Kidney (tissue), 13 donors: ENCODE measurements at regions not wholly inside any gene's neighbourhood (a gene's known extent, or its start where the extent isn't known, plus 50 kb on each side); places are given as distances from the start of the nearest gene placed in this dataset.
A peak's percentile ranks its signal among the peaks of the same experiment; 100 is the strongest.

Source experiments
- DNase-seq, 5 donors: peaks; one replicate each; pipeline ENCODE4 v3.0.0-alpha.2; 2013 to 2020
- FAIRE-seq: peaks from 2 replicates; lab custom pipeline; 2012; peaks lifted over from hg19 to GRCh38; lab: Jason Lieb, UNC
- H3K27ac ChIP-seq, 2 donors: one replicate each; pipeline ENCODE4 v1.7.0; 2013; ENCODE audit warnings: low read depth in 2 of 2, low read length in 2 of 2, inconsistent platforms in 1 of 2
- H3K27me3 ChIP-seq: one replicate; pipeline ENCODE4 v1.7.1; 2013; ENCODE audit warnings: low read length, inconsistent platforms; ENCODE audit not compliant: control insufficient read depth, insufficient read depth
- H3K36me3 ChIP-seq, 3 donors: one replicate each; pipeline versions ENCODE4 v1.7.0 to v1.7.1; 2013; ENCODE audit warnings: low read length in 3 of 3, control low read depth in 1 of 3, inconsistent platforms in 1 of 3; ENCODE audit not compliant: insufficient read depth in 3 of 3, control insufficient read depth in 2 of 3
- H3K4me1 ChIP-seq, 3 donors: one replicate each; pipeline versions ENCODE4 v1.7.0 to v1.7.1; 2013; ENCODE audit warnings: low read length in 3 of 3, inconsistent platforms in 1 of 3, low read depth in 1 of 3; ENCODE audit not compliant: control insufficient read depth in 2 of 3, insufficient read depth in 2 of 3
- H3K4me3 ChIP-seq, 3 donors: one replicate each; pipeline versions ENCODE4 v1.7.0 to v1.8.1; 2013; ENCODE audit warnings: low read length in 3 of 3, control low read depth in 1 of 3, inconsistent platforms in 1 of 3
- H3K9ac ChIP-seq, 3 donors: one replicate each; pipeline versions ENCODE4 v1.7.0 to v1.7.1; 2013; ENCODE audit warnings: low read length in 3 of 3, control low read depth in 1 of 3, inconsistent platforms in 1 of 3
- H3K9me3 ChIP-seq, 3 donors: one replicate each; pipeline versions ENCODE4 v1.7.0 to v1.7.1; 2013; ENCODE audit warnings: low read length in 3 of 3, control low read depth in 1 of 3, inconsistent platforms in 1 of 3; ENCODE audit not compliant: control insufficient read depth in 2 of 3, insufficient read depth in 1 of 3
- intact Hi-C: fragments of 100-400 bp; cut with DNase I; formaldehyde crosslinking; loops from one replicate; pipeline ENCODE4 v1.11.1; 2022
- TF ChIP-seq, protein P1 (sequence below): IDR thresholded peaks from 3 replicates; pipeline ENCODE4 v1.5.1; 2012; ENCODE audit warnings: mild to moderate bottlenecking, moderate library complexity, borderline replicate concordance; ENCODE audit not compliant: insufficient read depth; ENCODE audit errors: extremely low read depth
- donor health status: control.
- donor health status: control.
- donor health status: control.
- donor health status: control.
- donor health status: control.
- donor health status: DM: yes; HTN: yes; CAD: no.
- donor health status: Normal renal cell carcinoma (clear cell type).

DNA sequence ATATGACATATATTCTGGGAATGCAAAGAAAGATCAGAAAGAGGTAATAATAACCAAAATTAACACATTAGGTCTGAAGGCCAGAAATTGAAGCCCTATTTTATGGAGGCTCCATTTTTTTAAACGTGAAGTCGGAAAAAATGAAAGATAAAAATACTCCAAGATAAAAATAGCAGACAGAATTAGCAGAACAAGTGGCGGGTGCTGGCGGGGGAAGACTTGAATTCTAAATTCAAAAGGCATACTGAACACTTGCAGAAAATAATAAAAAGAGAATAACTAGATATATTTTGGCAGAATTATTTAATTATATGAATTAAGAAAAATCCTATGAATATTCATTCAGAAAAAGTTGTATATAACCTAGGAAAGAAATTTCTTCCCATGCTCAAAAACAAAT lies 543.7 kb upstream of the ACO1 start:
- Histone ChIP-seq H3K36me3 (no peaks in the 10 kb centered on the region), H3K4me1 (no peaks in the 10 kb centered on the region), H3K27ac (no peak overlapping the region), H3K4me3 (no peak overlapping the region), H3K9me3 (no peaks in the 10 kb centered on the region), H3K27me3 (no peaks in the 10 kb centered on the region), H3K9ac (no peak overlapping the region)
- intact Hi-C loops, result no loop called here
- TF ChIP-seq, protein P1, sequence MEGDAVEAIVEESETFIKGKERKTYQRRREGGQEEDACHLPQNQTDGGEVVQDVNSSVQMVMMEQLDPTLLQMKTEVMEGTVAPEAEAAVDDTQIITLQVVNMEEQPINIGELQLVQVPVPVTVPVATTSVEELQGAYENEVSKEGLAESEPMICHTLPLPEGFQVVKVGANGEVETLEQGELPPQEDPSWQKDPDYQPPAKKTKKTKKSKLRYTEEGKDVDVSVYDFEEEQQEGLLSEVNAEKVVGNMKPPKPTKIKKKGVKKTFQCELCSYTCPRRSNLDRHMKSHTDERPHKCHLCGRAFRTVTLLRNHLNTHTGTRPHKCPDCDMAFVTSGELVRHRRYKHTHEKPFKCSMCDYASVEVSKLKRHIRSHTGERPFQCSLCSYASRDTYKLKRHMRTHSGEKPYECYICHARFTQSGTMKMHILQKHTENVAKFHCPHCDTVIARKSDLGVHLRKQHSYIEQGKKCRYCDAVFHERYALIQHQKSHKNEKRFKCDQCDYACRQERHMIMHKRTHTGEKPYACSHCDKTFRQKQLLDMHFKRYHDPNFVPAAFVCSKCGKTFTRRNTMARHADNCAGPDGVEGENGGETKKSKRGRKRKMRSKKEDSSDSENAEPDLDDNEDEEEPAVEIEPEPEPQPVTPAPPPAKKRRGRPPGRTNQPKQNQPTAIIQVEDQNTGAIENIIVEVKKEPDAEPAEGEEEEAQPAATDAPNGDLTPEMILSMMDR, result no peak
- no peak for FAIRE-seq
- no peak for DNase-seq

DNA sequence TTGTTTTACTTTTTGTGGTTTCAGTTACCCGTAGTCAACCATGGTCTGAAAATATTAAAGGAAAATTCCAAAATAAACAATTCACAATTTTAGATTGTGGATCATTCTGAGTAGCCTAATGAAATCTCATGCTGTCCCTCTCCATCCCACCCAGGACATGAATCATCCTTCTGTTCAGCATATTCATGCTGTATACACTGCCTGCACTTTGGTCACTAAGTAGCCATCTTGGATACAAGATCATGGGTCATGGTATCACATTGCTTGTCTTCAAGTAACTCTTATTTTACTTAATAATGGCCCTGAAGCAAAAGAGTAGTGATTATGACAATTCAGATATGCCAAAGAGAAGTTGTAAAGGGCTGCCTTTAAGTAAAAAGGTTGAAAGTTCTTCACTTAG lies 536.5 kb upstream of the ACO1 start:
- Histone ChIP-seq H3K9ac (no peak overlapping the region), H3K36me3 (no peaks in the 10 kb centered on the region), H3K4me3 (no peak overlapping the region), H3K9me3 (no peaks in the 10 kb centered on the region), H3K27me3 (no peaks in the 10 kb centered on the region), H3K4me1 (no peaks in the 10 kb centered on the region), H3K27ac (no peak overlapping the region)
- intact Hi-C loops, result no loop called here
- TF ChIP-seq, protein P1, result no peak
- DNase-seq (no peak), FAIRE-seq (no peak)

DNA sequence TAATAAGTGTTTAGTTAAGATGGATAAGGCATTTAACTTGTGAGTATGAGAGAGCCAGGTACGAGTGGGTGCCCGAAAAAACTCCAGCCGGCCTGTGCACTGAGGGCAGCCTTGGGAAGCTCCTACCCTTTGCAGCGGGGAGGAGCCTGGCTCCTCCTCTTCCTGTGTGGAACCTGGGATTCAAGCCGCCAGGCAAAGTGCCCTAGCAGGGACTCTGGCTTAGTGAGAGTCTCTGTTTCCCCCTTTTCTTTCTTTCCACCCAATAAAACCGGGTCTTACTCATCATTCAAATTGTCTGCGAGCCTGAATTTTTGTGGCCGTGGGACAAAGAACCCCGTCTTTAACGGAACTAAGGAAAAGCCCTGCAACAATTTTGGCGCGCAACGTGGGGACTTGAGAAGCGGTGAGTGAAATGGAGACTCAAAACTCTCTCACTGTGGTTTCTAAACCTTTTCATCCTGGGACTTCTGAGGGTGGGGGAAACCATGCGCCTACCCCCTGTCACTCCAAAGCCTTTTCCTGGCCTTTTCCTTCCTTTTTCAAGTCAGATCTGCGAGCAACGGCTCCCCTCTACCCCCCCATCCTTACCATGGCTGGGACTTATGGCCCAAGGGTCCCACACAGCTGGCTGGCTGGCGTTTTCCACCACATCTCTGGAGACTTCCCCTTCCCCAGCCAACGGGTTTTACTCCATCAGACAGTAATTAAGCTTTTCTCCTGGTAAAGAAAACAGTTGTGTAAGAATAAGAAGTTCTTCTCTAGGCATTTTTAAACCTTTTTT lies 535.7 kb upstream of the ACO1 start:
- Histone ChIP-seq H3K4me3 (no peak overlapping the region), H3K27ac (no peak overlapping the region), H3K9me3 (no peaks in the 10 kb centered on the region), H3K36me3 (no peaks in the 10 kb centered on the region), H3K27me3 (no peaks in the 10 kb centered on the region), H3K9ac (no peak overlapping the region), H3K4me1 (no peaks in the 10 kb centered on the region)
- peak in 1 of 5 donors; percentile 27 for DNase-seq
- FAIRE-seq, result no peak
- intact Hi-C loops, result no loop called here
- TF ChIP-seq, protein P1, result no peak

DNA sequence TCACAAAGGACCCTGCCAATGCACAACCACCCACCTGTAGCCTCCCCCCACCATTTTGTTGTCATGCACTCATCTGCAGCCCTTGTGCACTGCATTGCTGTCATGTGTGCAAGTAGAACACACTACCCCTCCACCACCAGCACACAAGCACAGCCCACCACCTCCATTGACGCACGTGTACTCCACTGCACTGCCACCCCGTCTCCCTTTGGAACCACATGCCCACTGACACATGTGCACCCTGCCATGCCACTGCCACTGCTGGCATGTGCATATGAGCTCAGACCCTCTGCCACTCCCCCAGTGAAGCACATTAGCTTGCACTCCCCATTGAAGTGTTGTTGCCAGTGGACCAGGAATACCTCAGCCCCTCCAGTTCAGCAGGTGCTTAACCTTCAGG lies 530.3 kb upstream of the ACO1 start:
- no peaks in the 10 kb centered on the region for H3K9me3 ChIP-seq
- no peak overlapping the region for H3K4me3 ChIP-seq
- no peak overlapping the region for H3K9ac ChIP-seq
- no peak overlapping the region for H3K27ac ChIP-seq
- no peaks in the 10 kb centered on the region for H3K4me1 ChIP-seq
- no peaks in the 10 kb centered on the region for H3K36me3 ChIP-seq
- intact Hi-C loops, result no loop called here
- no peaks in the 10 kb centered on the region for H3K27me3 ChIP-seq
- DNase-seq (no peak), FAIRE-seq (no peak)
- TF ChIP-seq, protein P1, result no peak
